ENCODE measurements at regions not wholly inside any gene's neighbourhood (a gene's known extent, or its start where the extent isn't known, plus 50 kb on each side); places are given as distances from the start of the nearest gene placed in this dataset.

- intact Hi-C loops (cut with micrococcal nuclease): loop anchor here (5.0 to 10.0 kb wide), 3 partner anchors 107 to 624 kb away; no protein-coding TSS in a partner anchor
- Mint-ChIP-seq H3K4me3 (no peak overlapping the region), H3K4me1 (ENCODE audit: low read depth) (peaks cover 9% of the 10 kb centered on the region), H3K9me3 (no peaks in the 10 kb centered on the region), H3K36me3 (ENCODE audit: low read depth) (no peaks in the 10 kb centered on the region), H3K27ac (no peak overlapping the region), H3K27me3 (peaks cover 14% of the 10 kb centered on the region)
- ATAC-seq (no peak), DNase-seq (no peak)
- TF ChIP-seq CTCF (IDR thresholded peaks at IDR 0.05): no peak
- ChIA-PET POLR2A (no interaction called here), CTCF (interaction anchor here (0.7 kb wide), 1 partner anchor 14 kb away, joined by 3 read pairs; no protein-coding TSS in a partner anchor)
Measured at GRCh38 chr15:92719021-92719420, 63.4 kb upstream of the FAM174B start.

GRCh38 chr15:92724144-92724543 lies 68.6 kb upstream of the FAM174B start:
- ATAC-seq (peak; percentile 49), DNase-seq (no peak)
- no peak overlapping the region for H3K4me3 Mint-ChIP-seq
- ChIA-PET POLR2A (no interaction called here), CTCF (interaction anchor here (1.1 kb wide), 1 partner anchor 10 kb away, joined by 4 read pairs; no protein-coding TSS in a partner anchor)
- intact Hi-C loops (cut with micrococcal nuclease): no loop called here
- H3K4me1 Mint-ChIP-seq (ENCODE audit: low read depth): peaks cover 9% of the 10 kb centered on the region
- no peak for TF ChIP-seq CTCF (IDR thresholded peaks at IDR 0.05)
- H3K27ac Mint-ChIP-seq: no peak overlapping the region
- no peaks in the 10 kb centered on the region for H3K36me3 Mint-ChIP-seq (ENCODE audit: low read depth)
- H3K9me3 Mint-ChIP-seq: no peaks in the 10 kb centered on the region
- H3K27me3 Mint-ChIP-seq: peaks cover 1% of the 10 kb centered on the region

- Mint-ChIP-seq H3K4me1 (ENCODE audit: low read depth) (peaks cover 9% of the 10 kb centered on the region), H3K9me3 (no peaks in the 10 kb centered on the region), H3K4me3 (no peak overlapping the region), H3K27ac (no peak overlapping the region), H3K27me3 (no peaks in the 10 kb centered on the region), H3K36me3 (ENCODE audit: low read depth) (no peaks in the 10 kb centered on the region)
- no peak for TF ChIP-seq CTCF (IDR thresholded peaks at IDR 0.05)
- ATAC-seq (no peak), DNase-seq (no peak)
- ChIA-PET CTCF (interaction anchor here (1.0 kb wide), 1 partner anchor 14 kb away, joined by 3 read pairs; no protein-coding TSS in a partner anchor), POLR2A (no interaction called here)
- intact Hi-C loops (cut with micrococcal nuclease): no loop called here
Measured at GRCh38 chr15:92725171-92725570, 69.6 kb upstream of the FAM174B start.

- H3K27ac Mint-ChIP-seq: no peak overlapping the region
- TF ChIP-seq CTCF (IDR thresholded peaks at IDR 0.05): no peak
- intact Hi-C loops (cut with micrococcal nuclease): no loop called here
- ChIA-PET CTCF (no interaction called here), POLR2A (no interaction called here)
- H3K27me3 Mint-ChIP-seq: no peaks in the 10 kb centered on the region
- DNase-seq (no peak), ATAC-seq (no peak)
- H3K4me1 Mint-ChIP-seq (ENCODE audit: low read depth): peaks cover 9% of the 10 kb centered on the region
- no peaks in the 10 kb centered on the region for H3K9me3 Mint-ChIP-seq
- H3K4me3 Mint-ChIP-seq: no peak overlapping the region
- no peaks in the 10 kb centered on the region for H3K36me3 Mint-ChIP-seq (ENCODE audit: low read depth)
Measured at GRCh38 chr15:92728266-92728665, 72.7 kb upstream of the FAM174B start.

GRCh38 chr15:92733090-92733933 lies 77.7 kb upstream of the FAM174B start:
- H3K27me3 Mint-ChIP-seq: peaks cover 9% of the 10 kb centered on the region

More at GRCh38 chr15:92733090-92733933, 77.7 kb upstream of the FAM174B start:
- ChIA-PET CTCF (interaction anchor here (1.2 kb wide), 1 partner anchor 14 kb away, joined by 3 read pairs; no protein-coding TSS in a partner anchor), POLR2A (no interaction called here)
- Mint-ChIP-seq H3K36me3 (ENCODE audit: low read depth) (no peaks in the 10 kb centered on the region), H3K4me1 (ENCODE audit: low read depth) (peaks cover 7% of the 10 kb centered on the region), H3K27ac (no peak overlapping the region), H3K4me3 (peak overlapping the region; percentile 81), H3K9me3 (no peaks in the 10 kb centered on the region)
- intact Hi-C loops (cut with micrococcal nuclease): no loop called here
- ATAC-seq (no peak), DNase-seq (no peak)
- no peak for TF ChIP-seq CTCF (IDR thresholded peaks at IDR 0.05)
